ENCODE measurements at regions not wholly inside any gene's neighbourhood (a gene's known extent, or its start where the extent isn't known, plus 50 kb on each side); places are given as distances from the start of the nearest gene placed in this dataset.
A peak's percentile ranks its signal among the peaks of the same experiment; 100 is the strongest.
"Not testable (repeated sequence)": the region's sequence is repeated elsewhere in the genome, so short reads cannot be mapped to it uniquely, and the experiment has no call there.

- H3K4me3 ChIP-seq = no peak overlapping the region
- H3K27me3 ChIP-seq = no peaks in the 10 kb centered on the region; the same call in 1 of the 2 replicates
- no peaks in the 10 kb centered on the region for H3K9me3 ChIP-seq (replicated peaks)
- DNase-seq = no peak
- H3K27ac ChIP-seq = no peak overlapping the region
- no peaks in the 10 kb centered on the region for H3K4me1 ChIP-seq
- H3K36me3 ChIP-seq = no peaks in the 10 kb centered on the region
Observed at GRCh38 chr11:23151819-23152218, 291.5 kb upstream of the CCDC179 start.

GRCh38 chr11:23155503-23155902 lies 295.2 kb upstream of the CCDC179 start:
- no peak for DNase-seq
- Histone ChIP-seq H3K36me3 (no peaks in the 10 kb centered on the region), H3K27ac (no peak overlapping the region), H3K4me3 (no peak overlapping the region), H3K9me3 (replicated peaks) (no peaks in the 10 kb centered on the region), H3K27me3 (no peaks in the 10 kb centered on the region; the same call in 1 of the 2 replicates), H3K4me1 (no peaks in the 10 kb centered on the region)

GRCh38 chr11:23164022-23164421 lies 303.7 kb upstream of the CCDC179 start:
- Histone ChIP-seq H3K9me3 (replicated peaks) (no peaks in the 10 kb centered on the region), H3K4me3 (no peak overlapping the region), H3K36me3 (no peaks in the 10 kb centered on the region), H3K27ac (no peak overlapping the region), H3K4me1 (no peaks in the 10 kb centered on the region), H3K27me3 (no peaks in the 10 kb centered on the region)
- DNase-seq = no peak

- Histone ChIP-seq H3K27ac (no peak overlapping the region), H3K4me1 (no peaks in the 10 kb centered on the region), H3K36me3 (no peaks in the 10 kb centered on the region), H3K9me3 (replicated peaks) (no peaks in the 10 kb centered on the region), H3K27me3 (no peaks in the 10 kb centered on the region), H3K4me3 (no peak overlapping the region)
- no peak for DNase-seq
Observed at GRCh38 chr11:23166376-23166775, 306.1 kb upstream of the CCDC179 start.

- Histone ChIP-seq H3K27me3 (no peaks in the 10 kb centered on the region), H3K27ac (no peak overlapping the region), H3K4me3 (no peak overlapping the region), H3K9me3 (replicated peaks) (no peaks in the 10 kb centered on the region), H3K4me1 (no peaks in the 10 kb centered on the region), H3K36me3 (no peaks in the 10 kb centered on the region)
- no peak for DNase-seq
Observed at GRCh38 chr11:23179609-23180008, 319.3 kb upstream of the CCDC179 start.

GRCh38 chr11:23181022-23181807 lies 320.9 kb upstream of the CCDC179 start:
- no peaks in the 10 kb centered on the region for H3K9me3 ChIP-seq (replicated peaks)
- no peaks in the 10 kb centered on the region for H3K27me3 ChIP-seq
- no peaks in the 10 kb centered on the region for H3K36me3 ChIP-seq
- no peak overlapping the region for H3K27ac ChIP-seq
- DNase-seq = no peak
- H3K4me1 ChIP-seq = no peaks in the 10 kb centered on the region
- H3K4me3 ChIP-seq = no peak overlapping the region

- Histone ChIP-seq H3K36me3 (no peaks in the 10 kb centered on the region), H3K9me3 (replicated peaks) (no peaks in the 10 kb centered on the region), H3K4me1 (no peaks in the 10 kb centered on the region), H3K27me3 (no peaks in the 10 kb centered on the region), H3K4me3 (no peak overlapping the region), H3K27ac (no peak overlapping the region)
- DNase-seq = peak in 1 of 2 experiments; percentile 9
Observed at GRCh38 chr11:23192256-23192655, 332.0 kb upstream of the CCDC179 start.

- Histone ChIP-seq H3K4me1 (no peaks in the 10 kb centered on the region), H3K9me3 (replicated peaks) (peaks cover 4% of the 10 kb centered on the region; the same call in 1 of the 2 replicates), H3K27ac (no peak overlapping the region), H3K36me3 (no peaks in the 10 kb centered on the region), H3K27me3 (no peaks in the 10 kb centered on the region), H3K4me3 (no peak overlapping the region)
- DNase-seq = no peak
Observed at GRCh38 chr11:23201936-23202522, 341.8 kb upstream of the CCDC179 start.

DNA sequence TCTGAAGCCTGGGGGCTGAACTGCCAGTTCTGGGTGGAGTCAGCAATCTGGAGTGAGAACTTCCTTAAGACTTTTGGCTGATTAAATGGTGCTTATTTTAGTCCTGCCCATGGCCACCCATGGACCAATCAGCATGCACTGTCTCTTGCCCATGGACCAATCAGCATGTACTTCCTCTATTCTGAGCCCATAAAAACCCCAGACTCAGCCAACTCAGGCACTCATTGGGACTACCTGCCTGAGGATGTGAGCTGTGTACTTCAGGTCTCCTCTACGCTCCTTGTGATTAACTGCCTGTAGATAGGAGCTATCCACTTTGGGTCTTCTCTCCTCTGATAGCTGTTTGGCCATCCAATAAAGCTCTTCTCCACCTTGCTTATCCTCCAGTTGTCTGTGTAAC lies 342.3 kb upstream of the CCDC179 start:
- DNase-seq = no peak
- no peaks in the 10 kb centered on the region for H3K4me1 ChIP-seq

GRCh38 chr11:23205156-23205871 lies 345.0 kb upstream of the CCDC179 start:
- no peak overlapping the region for H3K4me3 ChIP-seq
- no peak for DNase-seq
- no peaks in the 10 kb centered on the region for H3K36me3 ChIP-seq
- 0 out of 2 replicates have a peak, but pooled peaks cover 4% of the 10 kb centered on the region for H3K9me3 ChIP-seq (replicated peaks)
- no peak overlapping the region for H3K27ac ChIP-seq
- no peaks in the 10 kb centered on the region for H3K4me1 ChIP-seq
- no peaks in the 10 kb centered on the region for H3K27me3 ChIP-seq

More for the DNA sequence above, 342.3 kb upstream of the CCDC179 start:
- Histone ChIP-seq H3K9me3 (replicated peaks) (peaks cover 4% of the 10 kb centered on the region; the same call in 1 of the 2 replicates), H3K4me3 (no peak overlapping the region), H3K27me3 (no peaks in the 10 kb centered on the region), H3K36me3 (no peaks in the 10 kb centered on the region), H3K27ac (no peak overlapping the region)

GRCh38 chr11:23206741-23207336 lies 346.6 kb upstream of the CCDC179 start:
- Histone ChIP-seq H3K4me3 (no peak overlapping the region), H3K36me3 (no peaks in the 10 kb centered on the region), H3K27me3 (no peaks in the 10 kb centered on the region), H3K27ac (no peak overlapping the region), H3K4me1 (no peaks in the 10 kb centered on the region), H3K9me3 (replicated peaks) (0 out of 2 replicates have a peak, but pooled peaks cover 4% of the 10 kb centered on the region)
- DNase-seq = no peak

GRCh38 chr11:23211221-23211620 lies 350.9 kb upstream of the CCDC179 start:
- Histone ChIP-seq H3K4me3 (no peak overlapping the region), H3K27ac (no peak overlapping the region)
- DNase-seq = no peak

GRCh38 chr11:23212807-23213206 lies 352.5 kb upstream of the CCDC179 start:
- no peak for DNase-seq
- Histone ChIP-seq H3K4me3 (no peak overlapping the region), H3K4me1 (no peaks in the 10 kb centered on the region), H3K27me3 (0 out of 2 replicates have a peak, but pooled peaks cover 2% of the 10 kb centered on the region), H3K9me3 (replicated peaks) (no peaks in the 10 kb centered on the region), H3K27ac (no peak overlapping the region), H3K36me3 (no peaks in the 10 kb centered on the region)

More at GRCh38 chr11:23211221-23211620, 350.9 kb upstream of the CCDC179 start:
- Histone ChIP-seq H3K36me3 (no peaks in the 10 kb centered on the region), H3K4me1 (no peaks in the 10 kb centered on the region), H3K27me3 (0 out of 2 replicates have a peak, but pooled peaks cover 2% of the 10 kb centered on the region), H3K9me3 (replicated peaks) (no peaks in the 10 kb centered on the region)

DNA sequence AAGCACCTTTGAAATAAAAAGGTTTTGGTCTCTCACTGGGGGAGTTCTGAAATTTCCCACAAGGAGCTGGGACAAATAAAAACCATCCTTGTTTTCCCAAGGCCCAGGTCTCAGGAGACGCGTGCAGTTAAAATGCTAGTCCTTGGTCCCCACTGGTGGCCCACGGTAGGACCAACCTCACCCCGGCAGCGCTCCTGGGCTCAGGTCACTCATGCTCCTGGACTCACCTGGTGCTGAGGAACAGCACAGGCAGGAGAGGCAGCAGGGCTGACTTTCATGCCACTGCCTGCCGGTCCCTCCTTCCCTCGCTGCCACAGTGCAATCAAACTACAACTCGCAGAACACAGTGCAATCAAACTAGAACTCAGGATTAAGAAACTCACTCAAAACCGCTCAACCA lies 356.8 kb upstream of the CCDC179 start:
- Histone ChIP-seq H3K36me3 (no peaks in the 10 kb centered on the region), H3K9me3 (replicated peaks) (no peaks in the 10 kb centered on the region; the same call in 1 of the 2 replicates), H3K4me3 (no peak overlapping the region), H3K4me1 (no peaks in the 10 kb centered on the region), H3K27ac (no peak overlapping the region), H3K27me3 (0 out of 2 replicates have a peak, but pooled peaks cover 2% of the 10 kb centered on the region)
- DNase-seq = no peak

- H3K36me3 ChIP-seq; H3K27ac ChIP-seq; H3K4me3 ChIP-seq; H3K9me3 ChIP-seq (replicated peaks); H3K4me1 ChIP-seq; H3K27me3 ChIP-seq; DNase-seq: not testable (repeated sequence)
Observed at GRCh38 chr11:23220086-23220485, 359.8 kb upstream of the CCDC179 start.
